HG03060 (cell line): ENCODE measurements at regions not wholly inside any gene's neighbourhood (a gene's known extent, or its start where the extent isn't known, plus 50 kb on each side); places are given as distances from the start of the nearest gene placed in this dataset.

Source experiments
- ATAC-seq: cut with Tn5 transposase; IDR thresholded peaks from one replicate; pipeline ENCODE4 v1.9.1; 2021; ENCODE audit warnings: low read depth, moderate number of reproducible peaks; ENCODE audit not compliant: unreplicated experiment

DNA sequence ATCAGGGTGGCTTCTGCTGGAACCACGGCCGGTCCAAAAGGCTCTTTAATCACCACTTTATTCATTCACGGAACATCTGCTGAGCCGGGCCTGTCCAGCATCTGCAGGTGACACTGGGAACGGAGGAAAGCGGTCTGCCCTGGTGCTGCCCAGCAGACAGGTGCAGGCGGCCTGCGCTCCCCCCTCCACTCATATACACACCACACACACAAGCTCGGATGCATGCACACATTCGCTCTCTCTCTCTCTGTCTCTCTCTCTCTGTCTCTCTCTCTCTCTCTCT is 736.9 kb downstream of the BRD1 start:
- ATAC-seq, result no peak

GRCh38 chr22:49090061-49090852 is 737.4 kb downstream of the BRD1 start:
- no peak for ATAC-seq

- no peak for ATAC-seq
These were observed 738.6 kb downstream of the BRD1 start for GRCh38 chr22:49088801-49089791.

GRCh38 chr22:49087716-49088601 is 739.7 kb downstream of the BRD1 start:
- no peak for ATAC-seq

GRCh38 chr22:49087198-49087597 is 740.5 kb downstream of the BRD1 start:
- ATAC-seq, result no peak

GRCh38 chr22:49086606-49087157 is 741.0 kb downstream of the BRD1 start:
- ATAC-seq, result no peak

DNA sequence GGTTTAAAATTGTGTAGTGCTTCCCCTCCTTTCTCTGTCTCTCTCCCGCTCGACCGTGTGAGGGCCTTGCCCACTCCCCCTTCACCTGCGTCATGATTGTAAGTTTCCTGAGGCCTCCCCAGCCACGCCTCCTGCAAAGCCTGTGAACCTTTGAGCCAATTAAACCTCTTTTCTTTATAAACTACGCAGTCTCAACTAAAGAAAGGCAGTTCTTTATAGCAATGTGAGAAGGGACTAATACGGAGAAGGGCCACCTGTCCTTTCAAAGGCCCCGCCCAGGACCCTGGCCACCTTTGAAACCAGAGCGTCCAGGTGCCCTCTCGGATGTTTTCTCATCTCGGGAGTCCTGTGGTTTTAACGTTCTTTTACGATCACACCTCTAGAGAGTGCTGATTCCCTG is 741.5 kb downstream of the BRD1 start:
- ATAC-seq, result no peak

- no peak for ATAC-seq
These were observed 743.5 kb downstream of the BRD1 start for GRCh38 chr22:49084206-49084605.

GRCh38 chr22:49083607-49084006 is 744.1 kb downstream of the BRD1 start:
- no peak for ATAC-seq

- ATAC-seq, result no peak
These were observed 745.2 kb downstream of the BRD1 start for GRCh38 chr22:49082451-49082850.

- ATAC-seq, result no peak
These were observed 745.7 kb downstream of the BRD1 start for GRCh38 chr22:49081926-49082325.

DNA sequence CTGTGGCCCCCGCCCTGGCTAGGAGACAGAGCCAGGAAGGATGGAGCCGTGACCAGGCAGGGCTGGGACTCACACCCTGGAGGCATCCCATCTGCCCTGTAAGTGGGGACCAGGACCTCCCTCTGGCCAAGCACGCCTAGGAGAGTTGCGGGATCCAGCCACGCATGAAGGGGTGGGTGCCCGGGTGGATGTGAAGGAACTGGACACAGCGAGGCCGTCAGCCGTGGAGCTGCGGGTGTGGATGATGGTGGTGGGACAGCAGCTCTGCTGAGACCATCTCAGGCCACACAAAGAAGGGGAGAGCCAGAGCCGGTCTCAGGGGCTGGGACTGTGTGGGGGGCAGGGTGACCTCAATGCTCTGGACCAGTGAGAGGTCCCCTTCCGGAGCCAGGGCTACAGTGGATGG is 746.4 kb downstream of the BRD1 start:
- no peak for ATAC-seq

DNA sequence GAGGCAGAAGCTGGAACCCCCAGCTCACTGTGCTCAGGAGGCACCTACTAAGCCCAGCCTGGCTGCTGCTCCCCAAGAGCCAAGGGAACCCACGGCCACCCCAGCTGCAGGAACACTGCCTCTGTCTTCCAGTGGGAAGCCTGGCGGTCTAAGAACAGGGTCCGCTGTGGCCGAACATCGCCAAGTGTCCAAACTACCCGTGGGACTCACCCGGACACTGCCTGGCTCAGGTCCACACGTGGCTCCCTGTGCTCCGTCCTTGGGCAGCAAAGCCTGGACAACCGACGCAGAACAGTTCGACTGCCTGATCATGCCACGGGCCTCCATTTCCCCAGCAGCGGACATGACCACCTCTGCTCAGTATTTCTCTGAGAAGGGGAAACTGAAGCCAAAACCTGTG is 747.0 kb downstream of the BRD1 start:
- no peak for ATAC-seq

GRCh38 chr22:49079743-49080500 is 747.8 kb downstream of the BRD1 start:
- no peak for ATAC-seq

- ATAC-seq, result no peak
These were observed 748.5 kb downstream of the BRD1 start for GRCh38 chr22:49079027-49079725.

DNA sequence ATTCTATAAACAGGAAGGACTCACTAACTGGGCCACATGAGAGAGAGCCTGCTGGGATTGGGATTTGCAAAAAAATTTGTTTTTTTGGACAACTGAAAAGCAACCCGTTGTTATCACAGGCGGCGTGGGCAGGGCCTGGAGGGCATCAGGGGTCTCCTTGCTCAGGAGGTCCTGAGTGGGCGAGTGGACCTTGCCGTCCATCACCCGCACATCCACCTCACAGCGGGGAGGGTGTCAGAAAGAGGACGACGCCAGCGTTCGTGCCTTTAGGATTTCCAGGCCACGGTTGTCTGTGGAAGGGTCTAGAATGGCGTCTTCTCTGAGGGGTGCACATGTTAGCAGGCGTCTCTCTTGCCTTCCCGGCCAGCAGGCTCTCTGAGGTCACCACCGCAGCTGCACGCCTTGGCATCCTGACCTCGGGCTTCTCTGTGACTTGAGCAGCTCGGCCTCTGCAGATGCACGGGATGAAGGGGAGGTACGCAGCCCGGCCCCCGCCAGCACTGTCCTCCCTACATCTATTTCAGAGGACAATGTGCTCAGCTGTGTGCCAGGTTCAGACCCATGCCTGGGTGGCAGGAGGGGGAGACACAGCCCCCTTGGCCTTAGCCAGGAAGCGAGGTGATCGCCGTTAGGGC is 749.5 kb downstream of the BRD1 start:
- ATAC-seq, result no peak

- no peak for ATAC-seq
These were observed 750.1 kb downstream of the BRD1 start for GRCh38 chr22:49077586-49077985.

GRCh38 chr22:49077036-49077393 is 750.7 kb downstream of the BRD1 start:
- ATAC-seq, result no peak
